ENCODE measurements at regions not wholly inside any gene's neighbourhood (a gene's known extent, or its start where the extent isn't known, plus 50 kb on each side); places are given as distances from the start of the nearest gene placed in this dataset.

Small RNA genes lying in the stretch of these regions (small RNA-seq; reads per million reads assigned to genes)
- gene AC018692.3: 0 reads per million in 6 experiments
- 0.95 to 763 (median 56.2) reads per million in 6 experiments for gene RF00003
- gene RF00156: 0 to 0.04 (median 0) reads per million in 6 experiments
- 0 reads per million in 6 experiments for gene RN7SL52P
